Ascending aorta (tissue), 2 donors: ENCODE measurements at regions not wholly inside any gene's neighbourhood (a gene's known extent, or its start where the extent isn't known, plus 50 kb on each side); places are given as distances from the start of the nearest gene placed in this dataset.

ENCODE experiments used
- DNase-seq, 2 donors: peaks; one replicate each; pipeline ENCODE4 v3.0.0-alpha.2; 2019; ENCODE audit warnings: low spot score in 2 of 2
- H3K27ac ChIP-seq, 2 donors: fragments of 200-600 bp; sonication (generic); one replicate each; pipeline ENCODE4 v1.5.1; 2016 to 2017; ENCODE audit warnings: mild to moderate bottlenecking in 1 of 2
- H3K27me3 ChIP-seq: fragments of 200-600 bp; sonication (generic); one replicate; pipeline ENCODE4 v1.5.1; 2017
- H3K36me3 ChIP-seq, 2 donors: fragments of 200-600 bp; sonication (generic); one replicate each; pipeline ENCODE4 v1.5.1; 2016
- H3K4me1 ChIP-seq, 2 donors: fragments of 200-600 bp; sonication (generic); one replicate each; pipeline ENCODE4 v1.5.1; 2016 to 2017; ENCODE audit warnings: mild to moderate bottlenecking in 1 of 2
- H3K4me3 ChIP-seq, 2 donors: fragments of 200-600 bp; sonication (generic); one replicate each; pipeline ENCODE4 v1.5.1; 2016 to 2017; ENCODE audit warnings: mild to moderate bottlenecking in 1 of 2
- H3K9me3 ChIP-seq, 2 donors: fragments of 200-600 bp; sonication (generic); one replicate each; pipeline ENCODE4 v1.5.1; 2016
- intact Hi-C: fragments of 100-400 bp; cut with DNase I; formaldehyde crosslinking; loops from one replicate; pipeline ENCODE4 v1.15.1; 2023
- TF ChIP-seq, protein P1 (sequence below), 3 experiments: fragments of 200-600 bp in 2 of 3; fragments of 450-650 bp in 1 of 3; sonication (generic) in 2 of 3; IDR thresholded peaks; one replicate each; pipeline ENCODE4 v1.5.1; 2016 to 2019; ENCODE audit warnings: antibody characterized with exemption in 3 of 3, mild to moderate bottlenecking in 1 of 3, moderate library complexity in 1 of 3

DNA sequence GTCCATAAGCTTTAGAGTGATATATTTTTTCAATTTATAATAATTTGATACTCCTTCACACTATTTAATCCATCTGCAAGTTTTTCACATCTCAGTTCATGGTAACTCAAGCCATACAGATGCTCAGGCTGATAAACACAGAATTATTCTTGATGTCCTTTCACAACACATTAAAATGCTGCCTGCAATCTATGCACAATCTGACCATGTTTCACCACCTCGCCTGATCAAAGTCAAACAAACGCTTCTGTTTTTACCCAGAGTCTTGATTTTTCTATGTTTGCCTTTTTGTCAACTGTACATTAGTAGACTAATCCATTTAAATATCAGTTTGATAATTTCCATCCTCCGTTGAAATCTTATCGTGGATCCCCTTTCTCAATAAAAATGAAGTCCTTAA is 833.8 kb upstream of the KCND2 start:
- Histone ChIP-seq H3K27me3 (no peaks in the 10 kb centered on the region), H3K27ac (no peak overlapping the region), H3K36me3 (no peaks in the 10 kb centered on the region), H3K4me1 (no peaks in the 10 kb centered on the region), H3K4me3 (no peak overlapping the region), H3K9me3 (no peaks in the 10 kb centered on the region)
- intact Hi-C loops: no loop called here
- DNase-seq: no peak
- TF ChIP-seq, protein P1, sequence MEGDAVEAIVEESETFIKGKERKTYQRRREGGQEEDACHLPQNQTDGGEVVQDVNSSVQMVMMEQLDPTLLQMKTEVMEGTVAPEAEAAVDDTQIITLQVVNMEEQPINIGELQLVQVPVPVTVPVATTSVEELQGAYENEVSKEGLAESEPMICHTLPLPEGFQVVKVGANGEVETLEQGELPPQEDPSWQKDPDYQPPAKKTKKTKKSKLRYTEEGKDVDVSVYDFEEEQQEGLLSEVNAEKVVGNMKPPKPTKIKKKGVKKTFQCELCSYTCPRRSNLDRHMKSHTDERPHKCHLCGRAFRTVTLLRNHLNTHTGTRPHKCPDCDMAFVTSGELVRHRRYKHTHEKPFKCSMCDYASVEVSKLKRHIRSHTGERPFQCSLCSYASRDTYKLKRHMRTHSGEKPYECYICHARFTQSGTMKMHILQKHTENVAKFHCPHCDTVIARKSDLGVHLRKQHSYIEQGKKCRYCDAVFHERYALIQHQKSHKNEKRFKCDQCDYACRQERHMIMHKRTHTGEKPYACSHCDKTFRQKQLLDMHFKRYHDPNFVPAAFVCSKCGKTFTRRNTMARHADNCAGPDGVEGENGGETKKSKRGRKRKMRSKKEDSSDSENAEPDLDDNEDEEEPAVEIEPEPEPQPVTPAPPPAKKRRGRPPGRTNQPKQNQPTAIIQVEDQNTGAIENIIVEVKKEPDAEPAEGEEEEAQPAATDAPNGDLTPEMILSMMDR (IDR thresholded peaks at IDR 0.05): no peak

DNA sequence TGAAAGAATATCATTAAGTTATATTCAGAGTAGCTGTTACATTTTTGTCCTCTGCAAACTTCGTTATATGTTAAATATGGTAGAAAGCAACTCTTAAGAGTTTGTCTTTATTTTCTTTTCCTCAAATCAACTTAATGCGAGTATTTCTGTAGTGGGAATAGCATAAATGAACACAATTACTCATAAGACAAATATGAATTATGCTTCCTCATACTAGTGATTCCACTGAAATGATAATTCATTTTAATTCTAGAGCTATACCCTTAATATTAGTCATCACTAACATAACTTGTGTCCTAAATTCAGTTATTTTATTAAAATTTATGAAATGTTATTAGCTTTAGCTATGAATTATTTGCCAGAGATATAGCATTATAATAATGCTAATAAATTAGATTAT is 820.6 kb upstream of the KCND2 start:
- Histone ChIP-seq H3K4me3 (no peak overlapping the region), H3K36me3 (no peaks in the 10 kb centered on the region), H3K27me3 (no peaks in the 10 kb centered on the region), H3K4me1 (no peaks in the 10 kb centered on the region), H3K9me3 (no peaks in the 10 kb centered on the region), H3K27ac (no peak overlapping the region)
- DNase-seq: no peak
- TF ChIP-seq, protein P1 (IDR thresholded peaks at IDR 0.05): no peak
- intact Hi-C loops: no loop called here

DNA sequence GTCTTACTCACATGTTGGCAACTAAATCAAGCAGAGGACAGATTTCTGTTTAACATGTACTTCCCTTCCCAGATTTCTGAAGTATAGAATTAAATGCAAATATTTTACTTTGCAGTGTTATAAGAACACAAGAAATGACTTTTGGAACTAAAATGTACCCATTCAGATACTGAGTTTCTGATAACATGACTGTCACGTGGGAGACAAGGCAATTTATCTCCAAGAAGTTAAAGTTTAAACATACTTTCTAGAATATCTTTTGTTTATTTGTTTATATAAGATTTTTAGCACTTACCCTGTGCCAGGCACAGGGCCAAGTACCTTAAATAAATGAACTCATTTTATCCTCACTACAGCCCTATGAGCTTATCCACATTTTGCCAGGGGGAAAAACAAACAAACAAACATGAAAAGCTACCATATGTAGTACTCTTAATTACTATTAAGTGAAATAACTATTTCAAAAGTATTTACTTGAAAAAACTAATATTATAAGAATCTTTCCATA is 807.1 kb upstream of the KCND2 start:
- Histone ChIP-seq H3K9me3 (no peaks in the 10 kb centered on the region), H3K36me3 (no peaks in the 10 kb centered on the region), H3K4me3 (no peak overlapping the region), H3K4me1 (no peaks in the 10 kb centered on the region), H3K27ac (no peak overlapping the region), H3K27me3 (no peaks in the 10 kb centered on the region)
- intact Hi-C loops: no loop called here
- no peak for DNase-seq
- TF ChIP-seq, protein P1 (IDR thresholded peaks at IDR 0.05): no peak

DNA sequence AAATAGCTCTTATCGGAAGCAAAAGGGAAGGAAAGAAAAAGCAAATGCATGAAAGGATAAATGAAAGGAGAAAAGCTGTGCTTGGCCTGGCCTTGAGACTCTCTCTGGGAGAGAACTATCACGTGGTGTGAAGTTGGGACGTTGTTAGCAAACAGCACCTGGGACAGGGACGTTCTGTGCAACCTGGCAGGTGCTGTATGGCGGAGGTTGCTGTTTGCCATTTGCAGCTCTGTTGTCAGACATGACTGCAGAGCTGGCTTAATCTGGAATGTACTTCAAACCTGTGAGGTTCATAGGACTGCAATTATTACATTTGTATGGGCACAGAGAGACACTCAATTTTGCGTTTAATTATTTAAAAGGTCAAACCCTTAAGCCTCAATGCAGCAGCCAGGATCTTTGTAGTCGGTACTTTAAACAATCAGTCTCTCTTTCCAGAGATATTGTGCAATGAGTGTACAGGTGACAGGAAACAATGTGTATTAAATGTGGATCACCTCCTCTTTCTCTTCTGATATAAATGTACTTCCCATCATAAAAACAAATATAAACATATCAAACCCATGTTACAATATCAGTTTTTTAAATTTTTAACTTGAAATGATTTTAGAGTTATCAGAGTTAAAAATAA is 800.5 kb upstream of the KCND2 start:
- TF ChIP-seq, protein P1 (IDR thresholded peaks at IDR 0.05): no peak
- no peaks in the 10 kb centered on the region for H3K4me1 ChIP-seq
- H3K27ac ChIP-seq: no peak overlapping the region
- H3K4me3 ChIP-seq: no peak overlapping the region
- no peaks in the 10 kb centered on the region for H3K36me3 ChIP-seq
- intact Hi-C loops: no loop called here
- no peak for DNase-seq
- no peaks in the 10 kb centered on the region for H3K9me3 ChIP-seq
- H3K27me3 ChIP-seq: no peaks in the 10 kb centered on the region

DNA sequence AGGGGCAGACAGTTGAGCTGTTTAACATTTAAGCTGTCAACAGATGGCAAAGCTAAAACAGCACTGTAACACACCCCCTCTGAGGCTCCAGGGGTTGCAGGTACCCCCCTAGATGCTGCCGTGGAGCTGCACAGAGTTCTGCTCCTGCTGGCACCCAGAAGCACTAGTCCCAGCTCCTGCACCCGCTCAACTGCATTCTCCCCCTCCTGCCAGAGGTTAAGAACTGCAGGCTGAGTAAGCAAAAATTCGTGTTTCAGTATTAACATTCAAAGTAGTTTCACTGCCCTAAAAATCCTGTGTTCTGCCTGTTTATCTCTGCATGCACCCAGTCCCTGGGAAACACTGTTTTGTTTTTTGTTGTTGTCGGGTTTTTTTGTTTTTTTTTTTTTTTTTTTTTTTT is 790.8 kb upstream of the KCND2 start:
- TF ChIP-seq, protein P1 (IDR thresholded peaks at IDR 0.05): peak in 1 of 3 experiments; percentile 9
- Histone ChIP-seq H3K27ac (no peak overlapping the region), H3K4me3 (no peak overlapping the region), H3K9me3 (no peaks in the 10 kb centered on the region), H3K27me3 (no peaks in the 10 kb centered on the region), H3K4me1 (no peaks in the 10 kb centered on the region), H3K36me3 (no peaks in the 10 kb centered on the region)
- no peak for DNase-seq
- intact Hi-C loops: no loop called here

DNA sequence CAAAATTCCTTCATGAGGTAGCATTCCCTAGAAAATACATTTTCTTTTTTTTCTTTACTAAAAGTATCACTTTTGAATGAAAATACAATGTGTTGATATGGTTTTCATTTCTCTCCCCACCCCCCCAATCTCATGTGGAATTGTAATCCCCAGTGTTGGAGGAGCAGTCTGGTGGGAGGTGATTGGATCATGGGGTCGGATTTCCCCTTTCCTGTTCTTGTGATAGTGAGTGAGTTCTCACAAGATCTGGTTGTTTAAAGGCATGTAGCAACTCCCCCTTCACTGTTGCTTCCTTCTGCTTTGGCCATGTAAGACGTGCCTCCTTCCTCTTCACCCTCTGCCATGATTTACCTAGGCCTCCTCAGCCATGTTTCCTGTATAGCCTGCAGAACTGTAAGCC is 790.3 kb upstream of the KCND2 start:
- Histone ChIP-seq H3K4me3 (no peak overlapping the region), H3K27ac (no peak overlapping the region), H3K27me3 (no peaks in the 10 kb centered on the region), H3K9me3 (no peaks in the 10 kb centered on the region), H3K36me3 (no peaks in the 10 kb centered on the region), H3K4me1 (no peaks in the 10 kb centered on the region)
- DNase-seq: no peak
- TF ChIP-seq, protein P1 (IDR thresholded peaks at IDR 0.05): no peak
- intact Hi-C loops: no loop called here
